ENCODE measurements at regions not wholly inside any gene's neighbourhood (a gene's known extent, or its start where the extent isn't known, plus 50 kb on each side); places are given as distances from the start of the nearest gene placed in this dataset.

GRCh38 chr14:44374906-44375305 lies 132.2 kb downstream of the FSCB start:
- H3K79me2 ChIP-seq (ENCODE audit: control insufficient read depth, insufficient read depth, low read length): no peaks in the 10 kb centered on the region
- H3K9me3 ChIP-seq (ENCODE audit: control insufficient read depth, insufficient read depth, low read depth, low read length): no peaks in the 10 kb centered on the region
- H3K36me3 ChIP-seq (ENCODE audit: control insufficient read depth, insufficient read depth, low read length): no peaks in the 10 kb centered on the region
- H4K20me1 ChIP-seq (ENCODE audit: control insufficient read depth, extremely low read depth, insufficient read depth, low read length): no peaks in the 10 kb centered on the region
- no peak overlapping the region for H2AFZ ChIP-seq (ENCODE audit: low read length)
- no peak overlapping the region for H3K9ac ChIP-seq (ENCODE audit: insufficient read depth, low read length)
- TF ChIP-seq EZH2 (IDR thresholded peaks at IDR 0.05; ENCODE audit: low read length, missing control alignments): no peak
- TF ChIP-seq CTCF (conservative IDR thresholded peaks at IDR 0.05 in 1 of 2, IDR thresholded peaks at IDR 0.05 in 1 of 2; ENCODE audit: low read depth in 1 of 2, low read length in 2 of 2): no peak
- no peak overlapping the region for H3K4me2 ChIP-seq (ENCODE audit: extremely low read depth, insufficient read depth, low read length)
- H3K27me3 ChIP-seq (ENCODE audit: control insufficient read depth, insufficient read depth, low read length): no peaks in the 10 kb centered on the region
- H3K27ac ChIP-seq (ENCODE audit: insufficient read depth, low read length): no peak overlapping the region
- DNase-seq (ENCODE audit: low read depth in 2 of 2): no peak
- no peaks in the 10 kb centered on the region for H3K4me1 ChIP-seq (ENCODE audit: control insufficient read depth, extremely low read depth, insufficient read depth, low read length)
- H3K4me3 ChIP-seq (replicated peaks in 1 of 4; ENCODE audit: control extremely low read depth in 1 of 4, insufficient read depth in 1 of 4, low read depth in 3 of 4, low read length in 4 of 4): no peak overlapping the region

- DNase-seq (ENCODE audit: low read depth in 2 of 2): no peak
- Histone ChIP-seq H3K27me3 (ENCODE audit: control insufficient read depth, insufficient read depth, low read length) (no peaks in the 10 kb centered on the region), H3K4me3 (replicated peaks in 1 of 4; ENCODE audit: control extremely low read depth in 1 of 4, insufficient read depth in 1 of 4, low read depth in 3 of 4, low read length in 4 of 4) (no peak overlapping the region), H3K9me3 (ENCODE audit: control insufficient read depth, insufficient read depth, low read depth, low read length) (no peaks in the 10 kb centered on the region), H3K9ac (ENCODE audit: insufficient read depth, low read length) (no peak overlapping the region), H3K4me2 (ENCODE audit: extremely low read depth, insufficient read depth, low read length) (no peak overlapping the region), H3K36me3 (ENCODE audit: control insufficient read depth, insufficient read depth, low read length) (no peaks in the 10 kb centered on the region), H2AFZ (ENCODE audit: low read length) (no peak overlapping the region), H3K27ac (ENCODE audit: insufficient read depth, low read length) (no peak overlapping the region), H3K79me2 (ENCODE audit: control insufficient read depth, insufficient read depth, low read length) (no peaks in the 10 kb centered on the region), H4K20me1 (ENCODE audit: control insufficient read depth, extremely low read depth, insufficient read depth, low read length) (no peaks in the 10 kb centered on the region), H3K4me1 (ENCODE audit: control insufficient read depth, extremely low read depth, insufficient read depth, low read length) (no peaks in the 10 kb centered on the region)
- TF ChIP-seq EZH2 (IDR thresholded peaks at IDR 0.05; ENCODE audit: low read length, missing control alignments) (no peak), CTCF (conservative IDR thresholded peaks at IDR 0.05 in 1 of 2, IDR thresholded peaks at IDR 0.05 in 1 of 2; ENCODE audit: low read depth in 1 of 2, low read length in 2 of 2) (no peak)
Measured at GRCh38 chr14:44372807-44373489, 134.1 kb downstream of the FSCB start.

- H3K27ac ChIP-seq (ENCODE audit: insufficient read depth, low read length): no peak overlapping the region
- TF ChIP-seq CTCF (conservative IDR thresholded peaks at IDR 0.05 in 1 of 2, IDR thresholded peaks at IDR 0.05 in 1 of 2; ENCODE audit: low read depth in 1 of 2, low read length in 2 of 2): no peak
- H3K4me2 ChIP-seq (ENCODE audit: extremely low read depth, insufficient read depth, low read length): no peak overlapping the region
- no peaks in the 10 kb centered on the region for H3K79me2 ChIP-seq (ENCODE audit: control insufficient read depth, insufficient read depth, low read length)
- no peak overlapping the region for H2AFZ ChIP-seq (ENCODE audit: low read length)
- H3K4me3 ChIP-seq (replicated peaks in 1 of 4; ENCODE audit: control extremely low read depth in 1 of 4, insufficient read depth in 1 of 4, low read depth in 3 of 4, low read length in 4 of 4): no peak overlapping the region
- no peaks in the 10 kb centered on the region for H3K36me3 ChIP-seq (ENCODE audit: control insufficient read depth, insufficient read depth, low read length)
- H3K27me3 ChIP-seq (ENCODE audit: control insufficient read depth, insufficient read depth, low read length): no peaks in the 10 kb centered on the region
- H3K4me1 ChIP-seq (ENCODE audit: control insufficient read depth, extremely low read depth, insufficient read depth, low read length): no peaks in the 10 kb centered on the region
- no peak overlapping the region for H3K9ac ChIP-seq (ENCODE audit: insufficient read depth, low read length)
- H4K20me1 ChIP-seq (ENCODE audit: control insufficient read depth, extremely low read depth, insufficient read depth, low read length): no peaks in the 10 kb centered on the region
- DNase-seq (ENCODE audit: low read depth in 2 of 2): no peak
- no peaks in the 10 kb centered on the region for H3K9me3 ChIP-seq (ENCODE audit: control insufficient read depth, insufficient read depth, low read depth, low read length)
Measured at GRCh38 chr14:44372231-44372630, 134.9 kb downstream of the FSCB start.
